VCaP (cell line): ENCODE measurements at regions not wholly inside any gene's neighbourhood (a gene's known extent, or its start where the extent isn't known, plus 50 kb on each side); places are given as distances from the start of the nearest gene placed in this dataset.

Experiments
- H3K27ac ChIP-seq: fragments of 450-650 bp; 2 replicates; pipeline ENCODE4 v1.5.1; 2017
- TF ChIP-seq, protein P1 (sequence below): fragments of 450-650 bp; conservative IDR thresholded peaks from 2 replicates; pipeline ENCODE4 v1.5.1; 2017; ENCODE audit warnings: mild to moderate bottlenecking, moderate library complexity

DNA sequence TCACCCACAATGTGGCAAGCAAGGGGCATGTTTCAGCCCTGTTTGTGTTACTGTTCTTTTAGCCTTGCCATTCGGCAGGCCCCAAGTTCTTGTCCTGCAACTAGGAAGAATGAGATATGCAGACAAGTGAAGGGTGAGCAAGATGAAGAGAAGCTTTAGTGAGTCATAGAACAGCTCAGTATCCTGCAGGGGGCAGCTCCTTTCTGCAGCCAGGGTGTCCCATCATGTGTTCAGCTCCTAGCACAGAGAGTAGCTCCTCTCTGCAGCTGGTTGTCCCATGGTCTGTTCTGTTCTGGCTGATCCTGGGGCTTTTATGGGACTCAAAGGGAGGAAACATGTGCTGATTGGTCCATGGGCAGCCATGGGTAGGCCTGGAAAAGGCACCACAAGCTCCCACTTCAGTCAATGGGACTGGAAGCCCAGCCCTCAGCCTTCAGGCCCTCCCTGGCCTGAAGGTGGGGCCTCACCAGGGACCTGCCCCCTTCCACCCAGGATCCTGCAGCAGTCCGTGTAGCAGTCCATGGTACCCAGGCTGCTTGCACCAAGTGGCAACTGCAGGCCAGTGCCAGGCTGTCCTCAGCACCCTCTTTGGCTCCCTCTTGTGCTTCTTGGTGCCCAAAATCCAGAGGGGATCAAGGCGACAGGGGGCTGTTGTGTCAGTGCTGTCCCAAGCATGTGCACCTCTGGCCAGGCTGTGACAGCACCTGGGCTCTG is 326.4 kb downstream of the NR4A2 start:
- TF ChIP-seq, protein P1, sequence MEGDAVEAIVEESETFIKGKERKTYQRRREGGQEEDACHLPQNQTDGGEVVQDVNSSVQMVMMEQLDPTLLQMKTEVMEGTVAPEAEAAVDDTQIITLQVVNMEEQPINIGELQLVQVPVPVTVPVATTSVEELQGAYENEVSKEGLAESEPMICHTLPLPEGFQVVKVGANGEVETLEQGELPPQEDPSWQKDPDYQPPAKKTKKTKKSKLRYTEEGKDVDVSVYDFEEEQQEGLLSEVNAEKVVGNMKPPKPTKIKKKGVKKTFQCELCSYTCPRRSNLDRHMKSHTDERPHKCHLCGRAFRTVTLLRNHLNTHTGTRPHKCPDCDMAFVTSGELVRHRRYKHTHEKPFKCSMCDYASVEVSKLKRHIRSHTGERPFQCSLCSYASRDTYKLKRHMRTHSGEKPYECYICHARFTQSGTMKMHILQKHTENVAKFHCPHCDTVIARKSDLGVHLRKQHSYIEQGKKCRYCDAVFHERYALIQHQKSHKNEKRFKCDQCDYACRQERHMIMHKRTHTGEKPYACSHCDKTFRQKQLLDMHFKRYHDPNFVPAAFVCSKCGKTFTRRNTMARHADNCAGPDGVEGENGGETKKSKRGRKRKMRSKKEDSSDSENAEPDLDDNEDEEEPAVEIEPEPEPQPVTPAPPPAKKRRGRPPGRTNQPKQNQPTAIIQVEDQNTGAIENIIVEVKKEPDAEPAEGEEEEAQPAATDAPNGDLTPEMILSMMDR: no peak
- no peak overlapping the region for H3K27ac ChIP-seq

DNA sequence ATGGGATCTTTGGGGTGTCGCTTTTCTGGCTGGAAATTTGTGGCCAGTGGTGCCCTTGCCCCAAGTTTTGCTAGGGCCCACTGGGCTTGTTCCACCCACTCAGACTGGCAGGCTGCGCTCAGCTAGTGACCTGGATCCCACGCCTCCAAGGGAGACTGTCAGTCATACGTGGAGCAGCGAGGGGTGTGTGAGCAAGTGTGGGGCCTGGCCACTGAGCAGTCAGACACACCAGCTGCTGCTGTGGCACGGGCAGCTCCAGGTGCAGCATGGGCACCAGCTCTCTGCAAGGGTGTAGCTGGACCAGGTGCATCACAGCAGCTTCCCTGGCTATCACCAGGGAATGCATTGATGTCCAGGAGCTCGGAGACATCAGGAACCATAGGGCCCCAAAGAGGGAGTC is 327.0 kb downstream of the NR4A2 start:
- H3K27ac ChIP-seq: no peak overlapping the region

DNA sequence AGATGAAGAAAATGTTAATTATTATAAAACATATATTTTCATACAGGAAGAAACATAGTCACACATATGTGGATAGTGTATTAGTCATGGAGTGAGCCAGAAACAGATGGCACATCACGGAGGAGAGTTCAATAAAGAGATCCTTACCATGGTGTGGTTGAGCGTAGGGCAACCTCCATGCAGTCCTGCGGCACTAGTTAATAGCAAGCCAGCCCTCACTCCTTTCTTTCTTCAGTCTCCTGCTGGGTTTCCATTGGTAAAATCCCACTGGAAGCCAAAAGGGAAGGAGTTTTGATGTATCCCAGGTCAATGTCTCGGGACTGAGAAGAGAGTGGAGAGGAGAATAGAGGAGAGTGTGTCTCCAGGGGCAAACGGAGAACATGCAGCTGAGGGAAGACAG is 328.1 kb downstream of the NR4A2 start:
- no peak overlapping the region for H3K27ac ChIP-seq
- TF ChIP-seq, protein P1: no peak

More for the DNA sequence above, 327.0 kb downstream of the NR4A2 start:
- TF ChIP-seq, protein P1: no peak

DNA sequence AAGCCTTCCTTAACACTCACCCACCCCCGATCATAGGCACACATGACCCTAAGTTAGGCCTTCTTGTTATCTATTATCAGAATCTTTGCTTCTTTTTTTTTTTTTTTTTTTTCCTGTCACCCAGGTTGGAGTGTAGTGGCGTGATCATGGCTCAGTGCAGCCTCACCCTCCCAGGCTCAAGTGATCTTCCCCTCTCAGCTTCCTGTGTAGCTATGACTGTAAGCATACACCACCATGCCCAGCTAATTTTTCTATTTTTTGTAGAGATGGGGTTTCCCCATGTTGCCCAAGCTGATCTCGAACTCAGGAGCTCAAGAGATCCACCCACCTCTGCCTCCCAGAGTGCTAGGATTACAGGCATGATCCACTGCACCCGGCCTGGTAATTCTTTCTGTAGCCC is 328.7 kb downstream of the NR4A2 start:
- TF ChIP-seq, protein P1: no peak
- no peak overlapping the region for H3K27ac ChIP-seq

DNA sequence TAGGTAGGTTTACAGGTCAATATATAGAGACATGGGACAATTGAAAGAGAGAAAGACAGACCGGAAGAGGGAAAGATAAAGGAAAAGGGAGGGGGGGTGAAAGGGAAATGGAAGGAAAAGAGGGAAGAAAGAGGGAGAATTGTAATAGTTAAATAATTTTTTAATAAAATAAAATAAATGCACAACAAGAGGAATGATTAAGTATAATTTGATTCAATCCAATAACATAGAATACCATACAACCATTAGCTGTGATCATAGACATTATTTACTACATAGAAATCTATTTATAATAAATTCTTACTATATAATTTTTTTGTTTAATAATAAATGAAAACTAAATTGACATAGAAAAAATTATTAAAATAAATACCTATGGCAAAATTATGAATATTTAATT is 330.7 kb downstream of the NR4A2 start:
- TF ChIP-seq, protein P1: no peak
- H3K27ac ChIP-seq: no peak overlapping the region

DNA sequence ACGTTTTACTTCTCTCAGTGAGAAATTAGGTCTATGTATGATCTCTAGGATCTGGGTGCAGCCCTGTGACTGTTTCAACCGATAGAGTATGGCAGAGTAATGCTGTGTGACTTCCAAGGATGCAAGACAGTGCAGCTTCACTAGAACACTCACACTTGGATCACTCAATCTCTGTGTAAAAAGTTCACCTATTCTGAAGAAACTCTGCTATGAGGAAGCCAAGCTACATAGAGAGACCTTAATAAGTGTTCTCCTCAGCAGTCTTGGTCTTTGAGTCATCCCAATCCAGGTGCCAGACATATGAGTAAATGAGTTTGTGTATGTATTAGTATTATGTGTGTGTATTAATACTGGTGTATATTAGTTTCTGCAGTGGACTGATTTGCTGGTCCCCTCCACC is 335.0 kb downstream of the NR4A2 start:
- no peak overlapping the region for H3K27ac ChIP-seq
- TF ChIP-seq, protein P1: no peak

DNA sequence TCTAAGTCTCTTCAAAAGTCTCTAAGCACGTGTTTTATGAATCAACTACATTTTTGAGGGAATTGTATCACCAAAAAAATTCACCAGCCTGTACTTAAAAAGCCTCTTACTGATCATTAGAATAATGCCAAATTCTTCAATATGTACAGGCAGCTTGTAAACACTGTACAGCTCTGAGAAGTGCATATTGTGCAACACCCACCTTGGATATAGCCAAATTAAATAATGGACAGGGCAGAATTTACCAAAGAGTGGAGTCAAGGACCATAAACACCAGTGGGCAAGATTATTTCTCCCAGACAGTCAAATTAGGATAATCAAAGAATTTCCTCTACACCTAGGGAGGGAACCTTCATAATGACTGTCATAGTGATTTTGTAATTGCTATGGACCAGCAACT is 338.2 kb downstream of the NR4A2 start:
- TF ChIP-seq, protein P1: no peak
- no peak overlapping the region for H3K27ac ChIP-seq
